ENCODE measurements at regions not wholly inside any gene's neighbourhood (a gene's known extent, or its start where the extent isn't known, plus 50 kb on each side); places are given as distances from the start of the nearest gene placed in this dataset.

GRCh38 chr5:135709208-135709575 lies 125.3 kb upstream of the SLC25A48 start:
- Histone ChIP-seq H3K36me3 (ENCODE audit: insufficient read depth, low read length) (no peaks in the 10 kb centered on the region), H3K27ac (ENCODE audit: low read length) (no peak overlapping the region), H3K9me3 (ENCODE audit: low read length) (no peaks in the 10 kb centered on the region), H3K9ac (ENCODE audit: low read length) (no peak overlapping the region), H3K79me2 (replicated peaks; ENCODE audit: insufficient read depth, low read length) (no peaks in the 10 kb centered on the region), H3K27me3 (ENCODE audit: insufficient read depth, low read depth, low read length) (no peaks in the 10 kb centered on the region), H3K4me2 (ENCODE audit: low read length) (no peak overlapping the region), H2AFZ (ENCODE audit: low read depth, low read length) (no peak overlapping the region), H3K9me2 (ENCODE audit: insufficient read depth, low read length) (no peaks in the 10 kb centered on the region), H4K20me1 (ENCODE audit: insufficient read depth) (no peaks in the 10 kb centered on the region), H3F3A (ENCODE audit: insufficient read depth, low read length, poor library complexity, severe bottlenecking) (no peaks in the 10 kb centered on the region), H3K4me3 (ENCODE audit: low read length) (no peak overlapping the region)
- TF ChIP-seq REST (IDR thresholded peaks at IDR 0.05; ENCODE audit: borderline replicate concordance) (no peak), RAD21 (conservative IDR thresholded peaks at IDR 0.05) (no peak), MXI1 (conservative IDR thresholded peaks at IDR 0.05; ENCODE audit: poor library complexity, severe bottlenecking) (no peak), EP300 (conservative IDR thresholded peaks at IDR 0.05; ENCODE audit: poor library complexity, severe bottlenecking) (no peak), CTCF (IDR thresholded peaks at IDR 0.05; ENCODE audit: poor library complexity, severe bottlenecking) (no peak), SMC3 (conservative IDR thresholded peaks at IDR 0.05; ENCODE audit: poor library complexity) (no peak), POLR2AphosphoS5 (IDR thresholded peaks at IDR 0.05) (no peak), TAF1 (IDR thresholded peaks at IDR 0.05; ENCODE audit: low read depth) (no peak), EZH2 (IDR thresholded peaks at IDR 0.05; ENCODE audit: borderline replicate concordance, insufficient read depth, low read length, poor library complexity, severe bottlenecking) (no peak)

- Histone ChIP-seq H3K9me3 (ENCODE audit: low read length) (no peaks in the 10 kb centered on the region), H3K27me3 (ENCODE audit: insufficient read depth, low read depth, low read length) (no peaks in the 10 kb centered on the region), H4K20me1 (ENCODE audit: insufficient read depth) (no peaks in the 10 kb centered on the region), H3F3A (ENCODE audit: insufficient read depth, low read length, poor library complexity, severe bottlenecking) (no peaks in the 10 kb centered on the region), H3K4me3 (ENCODE audit: low read length) (no peak overlapping the region), H3K9ac (ENCODE audit: low read length) (no peak overlapping the region), H2AFZ (ENCODE audit: low read depth, low read length) (no peak overlapping the region), H3K4me2 (ENCODE audit: low read length) (no peak overlapping the region), H3K36me3 (ENCODE audit: insufficient read depth, low read length) (no peaks in the 10 kb centered on the region), H3K79me2 (replicated peaks; ENCODE audit: insufficient read depth, low read length) (no peaks in the 10 kb centered on the region), H3K9me2 (ENCODE audit: insufficient read depth, low read length) (no peaks in the 10 kb centered on the region), H3K27ac (ENCODE audit: low read length) (no peak overlapping the region)
- TF ChIP-seq SMC3 (conservative IDR thresholded peaks at IDR 0.05; ENCODE audit: poor library complexity) (no peak), CTCF (IDR thresholded peaks at IDR 0.05; ENCODE audit: poor library complexity, severe bottlenecking) (no peak)
Observed at GRCh38 chr5:135708481-135709207, 125.8 kb upstream of the SLC25A48 start.

Data from neural cell (in vitro differentiated cells).